DND-41 (cell line): ENCODE measurements at regions not wholly inside any gene's neighbourhood (a gene's known extent, or its start where the extent isn't known, plus 50 kb on each side); places are given as distances from the start of the nearest gene placed in this dataset.

Experiments
- ATAC-seq: fragments of 200-7000 bp; cut with Tn5 transposase; 3 replicates; pipeline ENCODE4 v1.9.1; 2021; ENCODE audit warnings: low read depth; ENCODE audit not compliant: insufficient read depth
- DNase-seq: peaks from one replicate; pipeline ENCODE4 v3.0.0-alpha.2; 2020
- H2AFZ ChIP-seq: 2 replicates; pipeline ENCODE4 v1.6.0; 2012; ENCODE audit warnings: low read depth, low read length
- H3K27ac ChIP-seq: 2 replicates; pipeline ENCODE4 v1.5.1; 2012; ENCODE audit warnings: low read length, inconsistent platforms
- H3K27me3 ChIP-seq: fragments of 200-600 bp; sonication (generic); 2 replicates; pipeline ENCODE4 v1.6.0; 2012; ENCODE audit warnings: low read length, mild to moderate bottlenecking, inconsistent platforms; ENCODE audit not compliant: insufficient read depth, poor library complexity
- H3K36me3 ChIP-seq: 2 replicates; pipeline ENCODE4 v1.5.1; 2012; ENCODE audit warnings: low read length, inconsistent platforms; ENCODE audit not compliant: insufficient read depth
- H3K4me1 ChIP-seq: 2 replicates; pipeline ENCODE4 v1.5.1; 2012; ENCODE audit warnings: mild to moderate bottlenecking, low read length; ENCODE audit not compliant: insufficient read depth
- H3K4me2 ChIP-seq: 2 replicates; pipeline ENCODE4 v1.6.0; 2012; ENCODE audit warnings: mild to moderate bottlenecking, moderate library complexity, low read length, inconsistent platforms; ENCODE audit not compliant: insufficient read depth
- H3K4me3 ChIP-seq, 2 experiments: fragments of 200-600 bp in 1 of 2; shearing (Covaris generic) in 1 of 2; 2 replicates each; pipeline ENCODE4 v1.5.1; 2012 to 2016; ENCODE audit warnings: inconsistent platforms in 2 of 2, low read length in 2 of 2, mild to moderate bottlenecking in 2 of 2, low read depth in 1 of 2, moderate library complexity in 1 of 2
- H3K79me2 ChIP-seq: 2 replicates; pipeline ENCODE4 v1.6.0; 2012; ENCODE audit warnings: low read length, inconsistent platforms; ENCODE audit not compliant: insufficient read depth
- H3K9ac ChIP-seq: 2 replicates; pipeline ENCODE4 v1.6.0; 2012; ENCODE audit warnings: low read depth, mild to moderate bottlenecking, inconsistent platforms, low read length, moderate library complexity
- H3K9me3 ChIP-seq: 2 replicates; pipeline ENCODE4 v1.5.1; 2012; ENCODE audit warnings: low read length, moderate library complexity, mild to moderate bottlenecking, inconsistent platforms; ENCODE audit not compliant: insufficient read depth, severe bottlenecking
- H4K20me1 ChIP-seq: 2 replicates; pipeline ENCODE4 v1.6.0; 2012; ENCODE audit warnings: low read length; ENCODE audit not compliant: insufficient read depth
- EZH2 ChIP-seq: IDR thresholded peaks from 3 replicates; pipeline ENCODE4 v1.6.1; 2012; ENCODE audit warnings: borderline replicate concordance, low read depth, mild to moderate bottlenecking, moderate library complexity, low read length, inconsistent platforms; ENCODE audit not compliant: severe bottlenecking
- TF ChIP-seq, protein P1 (sequence below): IDR thresholded peaks from 2 replicates; pipeline ENCODE4 v1.5.1; 2012; ENCODE audit warnings: borderline replicate concordance, low read length, moderate library complexity, mild to moderate bottlenecking; ENCODE audit not compliant: poor library complexity, severe bottlenecking; ENCODE audit errors: extremely low read depth

DNA sequence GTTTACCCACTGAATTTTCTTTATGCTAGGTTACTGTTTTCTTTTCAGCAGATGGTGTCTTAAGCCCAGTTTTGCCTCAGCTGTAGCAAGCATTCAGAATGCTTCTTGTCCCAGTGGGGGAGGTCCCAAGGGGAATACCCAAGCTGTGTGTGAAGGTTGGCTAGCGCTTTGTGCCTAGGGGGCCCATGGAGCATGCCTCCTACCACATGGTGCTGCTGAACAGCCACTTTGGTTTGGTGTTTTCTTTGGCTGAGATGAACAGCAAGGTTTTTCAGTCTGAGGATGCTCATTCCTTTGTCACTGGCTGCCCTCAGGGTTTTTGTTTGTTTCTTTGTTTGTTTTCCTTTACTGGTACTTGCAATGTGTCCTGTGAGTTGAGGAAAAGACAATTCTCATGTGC lies 99.0 kb downstream of the PCDH20 start:
- no peak for DNase-seq
- Histone ChIP-seq H3K79me2 (no peaks in the 10 kb centered on the region), H3K4me1 (no peaks in the 10 kb centered on the region), H3K9ac (no peak overlapping the region), H2AFZ (no peak overlapping the region), H3K4me3 (no peak overlapping the region), H4K20me1 (no peaks in the 10 kb centered on the region), H3K27me3 (no peaks in the 10 kb centered on the region), H3K27ac (no peak overlapping the region), H3K4me2 (no peak overlapping the region), H3K9me3 (peaks cover 3% of the 10 kb centered on the region), H3K36me3 (no peaks in the 10 kb centered on the region)
- no peak for ATAC-seq
- TF ChIP-seq, protein P1, sequence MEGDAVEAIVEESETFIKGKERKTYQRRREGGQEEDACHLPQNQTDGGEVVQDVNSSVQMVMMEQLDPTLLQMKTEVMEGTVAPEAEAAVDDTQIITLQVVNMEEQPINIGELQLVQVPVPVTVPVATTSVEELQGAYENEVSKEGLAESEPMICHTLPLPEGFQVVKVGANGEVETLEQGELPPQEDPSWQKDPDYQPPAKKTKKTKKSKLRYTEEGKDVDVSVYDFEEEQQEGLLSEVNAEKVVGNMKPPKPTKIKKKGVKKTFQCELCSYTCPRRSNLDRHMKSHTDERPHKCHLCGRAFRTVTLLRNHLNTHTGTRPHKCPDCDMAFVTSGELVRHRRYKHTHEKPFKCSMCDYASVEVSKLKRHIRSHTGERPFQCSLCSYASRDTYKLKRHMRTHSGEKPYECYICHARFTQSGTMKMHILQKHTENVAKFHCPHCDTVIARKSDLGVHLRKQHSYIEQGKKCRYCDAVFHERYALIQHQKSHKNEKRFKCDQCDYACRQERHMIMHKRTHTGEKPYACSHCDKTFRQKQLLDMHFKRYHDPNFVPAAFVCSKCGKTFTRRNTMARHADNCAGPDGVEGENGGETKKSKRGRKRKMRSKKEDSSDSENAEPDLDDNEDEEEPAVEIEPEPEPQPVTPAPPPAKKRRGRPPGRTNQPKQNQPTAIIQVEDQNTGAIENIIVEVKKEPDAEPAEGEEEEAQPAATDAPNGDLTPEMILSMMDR: no peak
- TF ChIP-seq EZH2: no peak

DNA sequence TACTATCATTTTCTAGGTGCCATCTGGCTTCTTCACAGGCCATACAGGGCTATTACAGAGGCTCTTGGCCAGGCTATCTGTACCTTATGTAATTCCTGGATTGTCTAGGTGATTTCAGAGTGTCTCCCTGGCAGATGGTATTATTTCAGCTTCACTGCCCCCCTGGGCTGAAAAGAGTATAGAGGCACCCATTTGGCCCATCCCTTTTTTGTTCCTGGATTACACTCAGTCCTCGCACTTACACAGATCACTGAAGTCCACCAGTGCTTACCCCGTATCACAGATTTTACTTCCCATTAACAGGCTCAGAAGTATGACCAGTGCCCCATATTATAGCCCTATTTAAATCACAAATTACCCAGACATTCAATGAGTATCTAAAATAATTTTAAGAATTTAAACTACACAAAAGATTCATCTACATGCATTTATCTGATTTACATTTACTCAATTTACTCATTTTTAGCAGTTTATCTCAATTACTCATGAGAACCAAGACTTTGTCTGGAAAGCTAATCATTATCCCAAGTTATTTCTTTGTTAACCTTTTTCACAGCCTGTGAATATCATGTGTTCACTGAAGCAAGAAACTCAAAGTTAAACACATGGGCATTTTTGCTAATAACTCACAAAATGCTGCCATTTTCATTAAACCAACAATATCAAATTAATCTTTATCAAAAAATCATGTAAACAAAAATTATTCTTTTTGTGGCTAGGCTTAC lies 121.0 kb downstream of the PCDH20 start:
- Histone ChIP-seq H3K36me3 (no peaks in the 10 kb centered on the region), H3K4me3 (no peak overlapping the region), H4K20me1 (no peaks in the 10 kb centered on the region), H3K27me3 (no peaks in the 10 kb centered on the region), H3K27ac (no peak overlapping the region), H3K9me3 (no peaks in the 10 kb centered on the region), H3K4me1 (no peaks in the 10 kb centered on the region), H2AFZ (no peak overlapping the region), H3K79me2 (no peaks in the 10 kb centered on the region), H3K9ac (no peak overlapping the region), H3K4me2 (no peak overlapping the region)
- ATAC-seq (no peak), DNase-seq (no peak)
- TF ChIP-seq EZH2: no peak
- TF ChIP-seq, protein P1: no peak

DNA sequence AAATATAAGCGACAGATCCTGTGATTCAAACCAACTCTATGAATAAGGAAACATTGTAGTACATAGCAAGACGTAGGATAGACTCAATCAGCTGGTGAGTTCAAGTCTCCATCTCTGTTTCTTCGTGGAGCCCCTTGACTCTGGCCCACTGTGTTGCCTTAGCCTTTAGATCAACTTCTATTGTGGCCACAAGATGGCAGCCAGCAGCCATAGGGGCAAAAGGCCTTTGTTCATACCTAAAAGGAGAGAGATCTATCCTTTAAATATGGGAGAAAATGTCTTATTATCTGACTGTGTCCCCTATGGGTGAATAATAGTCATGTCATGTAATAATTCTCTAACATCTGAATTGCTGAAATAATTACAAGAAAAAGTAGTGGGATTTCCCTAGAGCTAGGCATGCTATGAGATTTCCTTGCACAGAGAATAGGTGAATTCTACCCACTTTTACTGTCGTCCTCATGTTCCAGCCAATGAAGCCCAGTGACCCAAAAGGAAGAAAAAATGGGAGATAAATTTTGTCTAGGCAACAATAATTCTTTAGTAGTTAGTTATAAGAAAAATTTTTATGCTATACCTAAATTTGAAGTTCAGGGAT lies 129.4 kb downstream of the PCDH20 start:
- H3K9ac ChIP-seq: no peak overlapping the region
- no peaks in the 10 kb centered on the region for H3K4me1 ChIP-seq
- H3K4me2 ChIP-seq: no peak overlapping the region
- no peaks in the 10 kb centered on the region for H3K36me3 ChIP-seq
- H3K9me3 ChIP-seq: no peaks in the 10 kb centered on the region
- no peak overlapping the region for H2AFZ ChIP-seq
- H3K79me2 ChIP-seq: no peaks in the 10 kb centered on the region
- no peaks in the 10 kb centered on the region for H3K27me3 ChIP-seq
- no peak overlapping the region for H3K27ac ChIP-seq
- peak; percentile 4 for DNase-seq
- H4K20me1 ChIP-seq: no peaks in the 10 kb centered on the region
- peak; percentile 35; the same call in 1 of the 3 replicates for ATAC-seq
- no peak for TF ChIP-seq EZH2
- TF ChIP-seq, protein P1: peak; percentile 25
- no peak overlapping the region for H3K4me3 ChIP-seq
